ENCODE measurements at regions not wholly inside any gene's neighbourhood (a gene's known extent, or its start where the extent isn't known, plus 50 kb on each side); places are given as distances from the start of the nearest gene placed in this dataset.

- ChIA-PET CTCF (no interaction called here), POLR2A (no interaction called here), RAD21 (ENCODE audit: low non-redundant PET in 1 of 2, low total read pairs in 2 of 2, uncharacterized antibody in 2 of 2, unreplicated experiment in 2 of 2) (no interaction called here)
- no peak overlapping the region for H2AFZ ChIP-seq (ENCODE audit: low read depth, low read length, poor library complexity, severe bottlenecking)
- ATAC-seq (no peak), DNase-seq (ENCODE audit: low read depth, low spot score) (no peak)
- TF ChIP-seq ZFX (IDR thresholded peaks at IDR 0.05) (no peak), REST (IDR thresholded peaks at IDR 0.05; ENCODE audit: low read depth) (no peak), MAX (IDR thresholded peaks at IDR 0.05) (no peak), ATF3 (IDR thresholded peaks at IDR 0.05) (no peak), CTCF (IDR thresholded peaks at IDR 0.05 in 2 of 3, conservative IDR thresholded peaks at IDR 0.05 in 1 of 3; ENCODE audit: borderline replicate concordance in 1 of 3, insufficient read depth in 1 of 3, low read depth in 2 of 3, low read length in 2 of 3) (no peak), EZH2 (IDR thresholded peaks at IDR 0.05) (no peak), POLR2AphosphoS5 (IDR thresholded peaks at IDR 0.05; ENCODE audit: low read depth, low read length) (no peak), ZNF274 (IDR thresholded peaks at IDR 0.05; ENCODE audit: low read depth, low read length) (no peak), YY1 (IDR thresholded peaks at IDR 0.05; ENCODE audit: extremely low read depth, insufficient replicate concordance, low read depth, low read length) (no peak), FOSL1 (IDR thresholded peaks at IDR 0.05; ENCODE audit: low read depth) (no peak), TCF7L2 (IDR thresholded peaks at IDR 0.05; ENCODE audit: borderline replicate concordance, extremely low read depth, insufficient read depth, insufficient read length) (no peak), SRF (IDR thresholded peaks at IDR 0.05; ENCODE audit: low read depth) (no peak), SIN3A (IDR thresholded peaks at IDR 0.05; ENCODE audit: low read depth) (no peak), EGR1 (IDR thresholded peaks at IDR 0.05; ENCODE audit: low read depth) (no peak), RAD21 (IDR thresholded peaks at IDR 0.05; ENCODE audit: low read depth) (no peak), POLR2A (IDR thresholded peaks at IDR 0.05; ENCODE audit: borderline replicate concordance, extremely low read depth, insufficient read depth, insufficient read length) (no peak)
- no peaks in the 10 kb centered on the region for H3K4me1 ChIP-seq (ENCODE audit: control insufficient read depth in 1 of 2, insufficient read depth in 2 of 2, low read length in 2 of 2)
- H3K79me2 ChIP-seq (ENCODE audit: insufficient read depth, low read length): no peaks in the 10 kb centered on the region
- H3K36me3 ChIP-seq (ENCODE audit: control insufficient read depth in 1 of 2, insufficient read depth in 2 of 2, low read length in 2 of 2): no peaks in the 10 kb centered on the region
- no peak overlapping the region for H3K27ac ChIP-seq (ENCODE audit: low read depth, low read length)
- H3K9me2 ChIP-seq (ENCODE audit: insufficient read depth): no peaks in the 10 kb centered on the region
- BruUV-seq (replicated peaks): no TSS peak
- H3K4me3 ChIP-seq (replicated peaks in 1 of 2; ENCODE audit: low read depth in 1 of 2, low read length in 2 of 2): no peak overlapping the region
- H4K20me1 ChIP-seq (ENCODE audit: insufficient read depth): no peaks in the 10 kb centered on the region
- intact Hi-C loops (cut with micrococcal nuclease): no loop called here
- no peak overlapping the region for H3K4me2 ChIP-seq (ENCODE audit: low read length)
- no peak overlapping the region for H3K9ac ChIP-seq (ENCODE audit: low read length)
- no peaks in the 10 kb centered on the region for H3K27me3 ChIP-seq (ENCODE audit: insufficient read depth, low read length)
- H3K9me3 ChIP-seq (ENCODE audit: control insufficient read depth in 1 of 2, insufficient read depth in 1 of 2, low read depth in 1 of 2, low read length in 2 of 2): no peaks in the 10 kb centered on the region
Observed at GRCh38 chr11:121733858-121734257, 281.1 kb upstream of the SORL1-AS1 start.

Data from HCT116 (cell line).